CD1c-positive myeloid dendritic cell (primary cell): ENCODE measurements at regions not wholly inside any gene's neighbourhood (a gene's known extent, or its start where the extent isn't known, plus 50 kb on each side); places are given as distances from the start of the nearest gene placed in this dataset.
"Not testable (repeated sequence)": the region's sequence is repeated elsewhere in the genome, so short reads cannot be mapped to it uniquely, and the experiment has no call there.

Experiments used
- DNase-seq: peaks from one replicate; pipeline ENCODE4 v3.0.0-alpha.2; 2016; ENCODE audit errors: extremely low spot score

DNA sequence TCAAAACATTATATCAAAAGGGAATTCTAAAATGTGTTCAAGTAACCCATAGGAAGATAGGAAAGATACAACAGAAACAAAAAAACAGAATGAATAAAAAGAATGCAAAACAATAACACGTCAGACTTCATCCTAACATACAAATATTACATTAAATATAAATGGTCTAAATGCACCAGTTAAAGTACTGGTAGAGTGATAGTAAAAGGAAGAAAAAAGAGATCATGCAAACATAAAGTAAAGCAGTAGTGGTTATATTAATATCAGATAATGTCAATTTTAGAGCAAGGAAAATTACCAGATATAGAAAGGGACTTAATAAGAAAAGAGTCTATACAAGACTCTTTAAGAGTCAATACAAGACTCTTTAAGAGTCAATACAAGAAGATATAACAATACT, 755.7 kb downstream of the MCTP2 start:
- no peak for DNase-seq

DNA sequence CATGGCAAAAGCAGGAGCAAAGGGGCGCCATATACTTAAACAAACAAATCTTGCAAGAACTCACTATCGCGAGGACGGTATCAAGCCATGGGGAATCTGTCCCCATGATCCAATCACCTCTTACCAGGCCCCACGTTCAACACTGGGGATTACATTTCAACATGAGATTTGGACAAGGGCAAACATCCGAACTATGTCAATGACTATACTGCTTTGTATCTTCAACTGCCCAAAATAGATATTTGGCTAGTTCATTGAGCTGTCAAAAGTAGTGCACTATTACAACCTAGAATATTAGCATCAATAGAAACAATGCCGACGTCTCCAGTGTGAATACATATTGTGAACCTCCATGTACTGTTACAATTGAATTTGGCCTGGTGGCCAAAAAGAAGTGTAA, 760.4 kb downstream of the MCTP2 start:
- DNase-seq: no peak

DNA sequence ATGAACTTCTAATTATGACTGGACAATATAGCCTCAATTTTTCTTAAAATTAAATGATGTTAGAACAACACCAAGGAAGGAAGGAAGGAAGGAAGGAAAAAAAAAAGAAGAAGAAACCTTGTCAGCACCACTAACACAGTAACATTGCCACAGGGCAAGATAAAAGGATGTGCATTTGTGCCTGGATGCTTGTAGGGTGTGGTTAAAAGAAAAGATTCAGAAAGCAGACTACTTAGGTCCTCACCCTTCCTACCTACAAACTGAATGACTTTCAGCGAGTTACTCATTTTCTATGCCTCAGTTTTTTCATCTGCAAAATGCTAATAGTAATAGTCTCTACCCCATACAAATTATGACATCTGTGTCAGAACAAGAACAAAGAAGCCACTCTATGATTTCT, 778.3 kb downstream of the MCTP2 start:
- DNase-seq: no peak

DNA sequence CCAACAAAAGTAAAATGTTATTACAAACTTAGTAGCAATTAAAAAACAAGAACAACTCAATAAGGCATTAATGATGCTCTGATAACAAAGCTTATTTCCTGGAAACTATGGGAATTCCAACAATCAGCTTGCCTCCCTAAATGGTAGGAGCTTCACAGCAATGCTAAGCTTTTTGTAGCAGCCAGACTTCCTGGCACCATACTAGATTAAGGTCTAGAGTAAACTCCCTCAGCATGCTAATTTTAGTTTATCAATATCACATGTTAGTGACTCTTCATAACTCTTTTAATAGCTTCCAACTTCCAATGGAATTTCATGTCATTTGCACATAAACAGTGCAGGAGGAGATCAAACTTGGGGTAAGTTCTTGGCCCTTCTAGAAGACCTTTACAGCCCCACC, 782.0 kb downstream of the MCTP2 start:
- DNase-seq: no peak

DNA sequence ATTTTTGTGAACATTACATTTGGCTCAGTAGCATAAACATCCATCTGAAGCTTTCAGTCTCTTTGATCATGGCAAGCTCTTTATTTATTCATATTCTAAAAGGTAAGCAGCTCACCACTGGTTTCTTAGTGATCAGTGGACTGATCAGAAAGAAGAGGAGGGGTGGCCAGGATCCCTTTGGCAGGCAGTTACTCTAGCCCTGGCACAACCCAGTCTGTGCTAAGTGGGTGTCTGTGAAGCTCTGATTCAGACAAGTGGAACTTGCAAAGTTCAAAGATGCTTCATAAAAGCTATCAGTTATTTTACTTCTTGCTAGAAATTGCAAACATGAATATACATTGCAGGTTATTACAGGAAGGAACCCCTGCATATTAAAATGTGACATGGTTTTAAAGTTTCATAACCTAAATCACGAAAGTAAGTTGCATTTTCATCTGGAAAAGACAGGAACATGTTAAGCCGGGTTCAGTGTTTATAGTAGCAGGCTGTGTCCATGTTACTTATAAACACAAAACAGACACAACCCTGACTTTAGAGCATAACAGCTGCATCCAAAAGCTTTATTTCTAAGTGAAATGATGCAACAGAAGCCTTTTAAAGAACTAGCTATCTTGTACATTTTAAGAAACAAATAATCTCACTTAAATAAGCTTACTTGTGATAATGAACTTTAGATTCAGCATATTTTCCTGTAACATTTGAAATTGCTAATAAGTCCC, 785.3 kb downstream of the MCTP2 start:
- DNase-seq: no peak

DNA sequence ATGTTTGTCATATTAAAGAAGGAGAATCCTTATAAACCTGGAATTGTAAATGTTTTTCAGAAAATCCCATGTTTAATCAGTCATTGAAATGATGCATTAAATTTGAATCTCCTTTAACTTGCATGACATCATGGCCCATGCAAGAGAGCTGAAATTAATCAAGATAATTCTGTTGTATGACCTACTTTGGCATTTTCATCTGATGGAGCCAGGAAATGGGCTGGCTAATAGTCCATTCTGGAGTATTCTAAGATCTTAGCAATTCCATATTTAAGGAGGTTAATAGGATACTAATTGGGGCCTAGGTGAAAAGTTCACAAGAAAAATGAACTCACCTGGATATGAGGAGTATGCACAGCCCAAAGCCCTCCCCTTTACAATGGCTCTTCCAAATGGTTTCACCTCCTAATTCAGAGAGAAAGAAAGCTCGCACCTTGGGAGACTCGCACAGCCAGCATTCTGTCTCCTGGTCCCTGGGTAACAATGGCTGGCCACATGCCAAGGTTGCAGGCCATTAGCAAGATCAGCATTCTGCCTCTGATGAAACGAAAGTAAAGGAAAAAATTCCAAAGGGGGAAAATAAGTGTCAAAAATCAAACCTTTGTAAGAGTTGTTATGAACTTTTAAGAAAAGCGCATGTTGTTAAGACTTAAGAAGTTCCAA, 786.4 kb downstream of the MCTP2 start:
- no peak for DNase-seq

DNA sequence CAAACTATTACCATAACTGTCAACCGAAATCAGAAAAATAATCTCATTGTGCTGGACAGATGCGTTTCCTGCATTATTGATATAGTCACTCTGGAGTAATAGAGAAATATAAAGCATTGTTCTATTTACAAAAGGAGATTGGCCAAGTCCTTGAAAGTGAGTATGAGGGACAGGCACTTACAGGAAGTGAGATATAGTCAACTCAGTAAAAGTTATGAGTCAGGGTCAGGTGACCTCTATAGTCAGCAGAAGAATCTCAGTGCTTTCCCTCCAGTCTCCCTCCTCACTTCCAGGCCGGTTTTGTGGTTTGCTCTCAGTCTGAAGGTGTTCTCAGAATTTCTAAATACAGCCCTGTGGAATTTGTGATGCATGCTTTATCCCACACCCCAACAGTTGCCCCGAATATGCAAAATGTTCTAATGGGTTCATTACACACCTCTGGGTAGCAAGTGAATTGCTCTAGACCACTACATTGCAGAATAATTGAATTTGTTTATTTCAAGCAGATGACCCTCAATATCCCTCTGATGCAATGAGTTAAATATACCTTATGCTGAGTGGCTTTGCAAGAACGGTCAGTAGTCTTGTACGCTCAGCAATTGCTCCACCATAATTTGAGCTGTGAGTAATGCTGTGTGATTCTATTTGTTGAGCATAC, 787.7 kb downstream of the MCTP2 start:
- DNase-seq: no peak

DNA sequence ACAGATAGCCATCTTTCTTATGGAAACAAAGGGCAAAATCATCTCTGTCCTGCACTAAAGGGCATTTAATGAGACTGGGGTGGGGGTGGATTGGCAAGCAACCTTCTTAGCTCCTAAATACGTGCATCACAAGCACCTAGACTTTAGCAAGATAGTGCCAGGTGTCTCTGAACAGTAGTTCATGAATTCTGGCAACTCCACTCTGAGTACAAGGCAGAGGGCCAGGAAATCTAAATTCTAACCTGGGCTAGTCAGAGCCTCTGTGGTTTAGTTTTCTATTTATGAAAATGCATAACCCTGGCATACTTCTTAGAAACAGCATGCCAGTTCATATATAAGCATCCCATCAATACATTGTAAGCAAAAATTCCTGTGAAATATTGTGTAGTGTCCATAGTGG, 788.5 kb downstream of the MCTP2 start:
- no peak for DNase-seq

DNA sequence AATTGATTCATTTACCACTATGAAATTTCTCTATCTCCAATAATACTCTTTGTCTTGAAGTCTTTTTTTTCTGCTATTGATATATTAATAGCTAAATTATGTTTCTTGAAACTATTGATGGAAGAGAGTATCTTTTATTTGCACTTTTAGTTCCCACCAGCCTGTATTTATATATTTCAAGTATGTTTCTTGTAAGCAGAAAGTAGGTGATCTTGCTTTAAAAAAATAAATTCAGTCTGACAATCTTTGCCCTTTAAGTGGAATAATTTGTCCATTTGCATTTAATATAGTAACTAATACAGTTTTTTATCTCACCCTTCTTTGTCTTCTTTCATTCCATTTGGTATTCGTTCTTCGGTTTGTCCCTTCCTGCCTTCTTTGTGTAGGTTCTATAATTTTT, 790.5 kb downstream of the MCTP2 start:
- DNase-seq: no peak

DNA sequence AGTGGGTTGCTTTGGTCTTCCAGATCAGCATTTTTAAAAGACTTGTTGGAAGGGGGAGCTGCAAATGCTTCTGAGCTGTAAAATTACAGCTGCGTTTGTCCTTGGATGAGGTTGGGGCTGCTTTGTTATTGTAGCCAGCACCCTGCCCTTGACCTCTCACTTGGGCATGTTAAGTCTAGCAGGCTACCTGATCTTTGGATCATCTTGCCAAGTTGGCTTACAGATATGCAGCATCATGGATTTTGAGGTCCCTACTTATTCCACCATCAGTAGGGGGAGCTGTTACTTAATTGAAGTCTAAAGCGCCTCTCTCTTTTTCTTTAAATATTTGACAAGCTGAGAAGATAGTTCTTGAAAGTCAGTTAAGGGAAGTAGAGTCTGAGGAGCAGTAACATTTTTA, 793.0 kb downstream of the MCTP2 start:
- no peak for DNase-seq

DNA sequence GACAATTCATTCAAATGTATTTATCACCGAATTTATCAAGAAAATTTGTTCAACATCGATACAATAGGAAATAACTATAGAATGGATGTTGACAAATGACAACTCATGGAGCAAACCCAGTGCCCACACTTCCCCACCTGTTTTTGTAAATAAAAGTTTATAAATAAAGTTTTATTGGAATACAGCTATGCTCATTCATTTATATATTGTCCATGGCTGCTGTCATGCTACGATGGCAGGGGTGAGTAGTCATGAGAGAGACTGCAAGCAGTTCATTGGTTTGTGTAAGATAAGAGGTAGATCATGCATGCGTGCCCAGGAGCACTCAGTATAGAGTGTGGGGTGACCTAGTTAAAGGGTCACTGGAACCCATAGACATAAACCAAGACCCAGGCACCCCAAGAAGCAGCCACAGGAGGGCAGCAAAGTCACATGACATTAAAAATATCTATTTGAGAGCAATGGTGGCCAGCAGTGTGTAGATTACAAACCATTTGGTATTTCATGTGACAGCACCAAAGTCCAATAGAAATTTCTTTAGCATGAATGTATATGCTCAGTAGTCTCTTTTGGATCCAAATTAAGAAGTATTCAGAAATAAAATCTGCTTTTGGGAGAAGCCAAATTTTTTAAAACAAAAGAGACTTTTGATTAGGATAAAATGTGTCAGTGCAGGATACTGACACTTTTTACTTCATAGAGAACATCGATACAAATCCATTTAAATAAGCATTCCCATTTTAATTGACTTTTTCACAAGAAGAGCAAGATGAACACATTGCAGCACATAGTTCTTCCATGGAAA, 794.8 kb downstream of the MCTP2 start:
- no peak for DNase-seq

DNA sequence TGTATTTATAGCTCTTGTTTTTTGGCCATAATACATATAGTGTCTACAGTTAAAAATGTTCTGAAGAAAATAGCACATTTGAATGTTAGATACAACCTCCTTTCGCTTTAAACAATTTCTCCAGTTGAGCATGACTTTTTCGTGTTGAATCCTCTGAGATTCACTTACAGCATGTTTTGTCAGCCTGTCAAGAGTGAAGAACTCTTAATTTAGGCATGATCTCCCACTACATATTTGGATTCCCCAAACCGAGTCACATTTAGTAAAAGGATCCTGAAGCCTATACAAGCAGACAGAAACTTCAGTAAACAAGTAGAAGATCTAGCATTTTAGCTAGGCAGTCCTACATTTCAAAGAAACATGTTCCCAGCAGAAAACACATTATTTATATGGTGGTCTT, 796.6 kb downstream of the MCTP2 start:
- DNase-seq: no peak

DNA sequence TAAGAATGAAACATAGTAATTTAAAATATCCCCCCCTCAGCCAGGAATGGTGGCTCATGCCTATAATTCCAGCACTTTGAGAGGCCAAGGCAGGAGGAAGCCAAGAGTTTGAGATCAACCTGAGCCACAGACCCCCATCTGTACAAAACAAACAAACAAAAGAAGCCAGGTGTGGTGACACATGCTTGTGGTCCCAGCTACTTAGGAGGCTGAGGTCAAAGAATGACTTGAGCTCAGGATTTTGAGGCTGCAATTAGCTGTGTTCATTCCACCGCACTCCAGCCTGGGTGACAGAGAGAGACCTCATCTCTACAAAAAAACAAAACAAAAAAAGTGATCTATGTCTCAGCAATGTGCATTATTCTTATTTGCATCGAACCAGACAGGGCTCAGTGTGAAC, 800.8 kb downstream of the MCTP2 start:
- no peak for DNase-seq

DNA sequence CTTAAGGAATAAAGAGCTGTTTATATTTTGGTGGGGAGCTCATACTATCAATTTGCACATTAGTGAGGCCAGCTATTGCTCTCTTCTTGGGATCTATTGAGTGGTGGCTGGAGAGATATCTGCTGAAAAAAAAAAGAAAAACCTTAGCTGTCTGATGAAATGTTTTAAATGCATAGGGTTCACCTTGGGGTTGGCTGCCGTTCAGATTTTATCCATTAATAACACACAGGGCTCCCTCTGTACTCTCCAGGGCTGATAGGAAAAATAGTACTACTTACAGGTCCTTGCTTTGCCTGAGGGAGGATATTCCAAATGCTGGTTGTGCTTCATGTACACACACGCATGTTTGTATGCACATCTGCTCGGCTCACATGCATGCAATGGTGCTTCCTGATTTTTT, 803.7 kb downstream of the MCTP2 start:
- DNase-seq: no peak

DNA sequence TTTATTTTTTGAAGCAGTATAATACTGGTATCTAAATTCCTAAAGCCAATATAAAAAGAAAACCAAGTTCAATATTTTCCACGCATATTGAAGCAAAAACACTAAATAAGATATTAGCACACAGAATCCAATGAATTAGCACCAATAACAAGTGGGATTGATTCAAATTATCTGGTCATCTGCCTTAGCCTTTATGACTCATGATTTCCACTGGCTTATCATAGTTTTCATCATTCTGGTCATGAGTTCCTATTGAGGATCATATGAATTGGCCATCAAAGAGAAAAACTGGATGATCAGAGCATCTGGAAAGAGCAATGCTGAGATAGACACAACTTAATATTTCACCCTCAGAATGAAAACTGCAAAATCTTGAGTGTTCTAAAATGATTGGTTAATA, 809.9 kb downstream of the MCTP2 start:
- DNase-seq: no peak

DNA sequence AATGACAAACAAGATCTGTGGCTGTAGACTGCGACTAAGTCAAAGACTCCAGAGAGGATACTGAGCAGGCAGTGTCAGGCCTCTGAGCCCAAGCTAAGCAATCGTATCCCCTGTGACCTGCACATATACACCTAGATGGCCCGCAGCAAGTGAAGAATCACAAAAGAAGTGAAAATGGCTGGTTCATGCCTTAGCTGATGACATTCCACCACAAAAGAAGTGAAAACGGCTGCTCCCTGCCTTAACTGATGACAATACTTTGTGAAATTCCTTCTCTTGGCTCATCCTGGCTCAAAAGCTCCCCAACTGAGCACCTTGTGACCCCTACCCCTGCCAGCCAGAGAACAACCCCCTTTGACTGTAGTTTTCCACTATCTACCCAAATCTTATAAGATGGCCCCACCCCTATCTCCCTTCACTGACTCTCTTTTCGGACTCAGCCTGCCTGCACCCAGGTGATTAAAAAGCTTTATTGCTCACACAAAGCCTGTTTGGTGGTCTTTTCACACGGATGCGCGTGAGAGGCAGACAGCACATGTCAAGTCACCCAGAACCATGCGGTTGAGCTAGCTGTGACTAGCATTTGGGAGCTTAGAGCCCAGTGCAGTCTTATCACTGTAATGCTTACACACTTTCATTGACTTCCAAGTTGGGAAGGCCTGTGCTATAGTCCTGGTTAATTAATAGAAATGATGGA, 812.0 kb downstream of the MCTP2 start:
- not testable (repeated sequence) for DNase-seq

DNA sequence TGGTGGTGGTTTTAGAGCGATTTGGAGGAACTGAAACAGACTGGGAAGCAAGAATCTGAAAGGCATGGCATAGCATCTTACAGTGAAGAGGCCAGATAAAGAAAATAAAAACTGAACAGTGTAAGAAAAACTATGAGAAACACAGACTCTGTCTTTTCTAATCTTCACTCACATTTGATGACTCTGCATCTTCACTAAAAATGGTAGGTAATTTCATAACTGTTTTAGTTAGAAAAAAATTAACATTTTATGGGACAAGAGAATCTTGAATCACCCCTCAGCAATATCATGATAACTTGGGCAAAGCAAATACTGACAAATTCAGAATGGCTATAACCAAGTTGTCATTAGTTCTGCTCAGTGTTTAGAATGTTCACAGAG, 812.6 kb downstream of the MCTP2 start:
- no peak for DNase-seq

DNA sequence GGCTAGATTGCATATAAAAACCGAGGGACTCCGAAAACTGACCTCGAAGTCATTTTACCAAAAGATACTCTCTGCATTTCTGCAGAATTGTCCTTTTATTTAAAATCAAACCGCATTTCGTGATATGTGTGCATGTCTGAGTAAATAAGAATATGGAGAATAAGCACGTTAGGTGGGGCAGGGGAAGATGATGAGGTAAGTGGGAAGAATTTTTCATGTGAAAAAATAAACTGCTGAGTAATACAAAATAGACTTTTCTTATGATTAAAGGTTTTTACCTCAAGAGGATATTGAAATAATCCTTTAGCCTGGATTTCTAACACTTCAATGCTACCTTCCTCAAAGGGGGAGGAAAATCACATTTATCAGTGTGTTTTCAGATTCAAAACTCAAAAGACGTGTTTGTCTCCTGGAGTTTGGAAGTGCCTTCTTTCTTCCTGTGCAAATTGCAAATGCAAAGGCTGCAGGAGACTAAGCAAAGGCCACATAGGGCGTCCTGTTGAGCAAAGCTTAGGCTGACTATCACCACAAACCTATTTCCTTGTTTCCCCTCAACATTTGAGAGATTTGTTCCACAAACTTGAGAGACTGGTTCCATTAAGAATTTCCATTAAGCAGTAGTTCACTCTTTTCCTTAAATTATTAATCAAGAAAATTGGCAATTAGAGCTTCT, 813.5 kb downstream of the MCTP2 start:
- DNase-seq: no peak

DNA sequence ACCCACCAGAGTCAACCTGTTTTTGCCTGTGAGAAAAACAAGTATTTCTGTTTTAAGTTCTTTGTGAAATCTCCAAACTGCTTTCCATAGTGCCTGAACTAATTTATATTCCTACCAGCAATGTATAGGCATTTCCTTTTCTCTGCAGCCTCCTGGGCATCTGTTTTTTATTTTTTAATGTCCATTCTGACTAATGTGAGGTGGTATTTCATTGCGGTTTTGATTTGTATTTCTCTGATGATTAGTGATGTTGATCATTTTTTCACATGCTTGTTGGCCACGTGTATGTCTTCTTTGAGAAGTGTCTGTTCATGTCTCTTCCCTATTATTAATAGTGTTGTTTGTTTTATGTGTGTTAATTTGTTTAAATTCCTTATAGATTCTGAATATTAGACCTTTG, 820.5 kb downstream of the MCTP2 start:
- no peak for DNase-seq

DNA sequence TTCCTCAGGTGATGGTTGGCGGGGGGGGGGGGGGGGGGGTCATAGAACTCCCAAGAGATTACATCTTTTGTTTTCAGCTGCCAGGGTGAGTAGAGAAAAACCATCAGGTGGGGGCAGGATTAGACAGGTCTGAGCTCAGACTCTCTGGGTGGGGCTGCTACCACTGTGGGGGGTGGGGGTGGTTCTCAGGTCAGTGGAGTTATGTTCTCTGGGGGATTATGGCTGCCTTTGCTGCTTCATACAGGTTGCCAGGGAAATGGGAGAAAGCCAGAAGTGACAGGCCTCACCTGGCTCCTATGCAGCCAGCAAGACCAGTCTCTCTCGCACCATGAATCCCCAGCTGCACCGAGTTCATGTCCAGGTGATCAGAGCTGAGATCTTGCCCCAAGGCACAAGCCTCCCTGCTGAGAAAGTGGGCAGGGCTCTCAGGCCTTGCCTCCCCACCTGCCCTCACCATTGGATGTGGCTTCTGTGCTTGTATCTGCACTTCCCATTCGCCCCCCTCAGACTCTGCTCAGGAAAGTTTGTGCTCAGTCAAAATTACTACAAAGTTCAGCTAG, 828.1 kb downstream of the MCTP2 start:
- DNase-seq: no peak
